K562 (cell line): ENCODE measurements at regions not wholly inside any gene's neighbourhood (a gene's known extent, or its start where the extent isn't known, plus 50 kb on each side); places are given as distances from the start of the nearest gene placed in this dataset.

Experiments used
- E2F6 ChIP-seq, 2 experiments: IDR thresholded peaks; 2 replicates each; pipeline ENCODE4 v1.6.1; 2011; ENCODE audit warnings: borderline replicate concordance in 1 of 2, control low read depth in 1 of 2, low read depth in 1 of 2, low read length in 1 of 2, mild to moderate bottlenecking in 1 of 2, mixed read lengths in 1 of 2, moderate library complexity in 1 of 2; ENCODE audit not compliant: insufficient read depth in 1 of 2, insufficient read length in 1 of 2, poor library complexity in 1 of 2, severe bottlenecking in 1 of 2; ENCODE audit errors: extremely low read depth in 1 of 2
- L3MBTL2 ChIP-seq: fragments of 450-650 bp; IDR thresholded peaks from 2 replicates; pipeline ENCODE4 v1.6.1; 2016; ENCODE audit warnings: mild to moderate bottlenecking, moderate library complexity
- PHF20 ChIP-seq: fragments of 450-650 bp; IDR thresholded peaks from 2 replicates; pipeline ENCODE4 v1.6.1; 2018; ENCODE audit not compliant: partially characterized antibody
- TF ChIP-seq, protein P1 (sequence below): fragments of 450-650 bp; IDR thresholded peaks from 2 replicates; pipeline ENCODE4 v1.6.1; 2016; ENCODE audit warnings: mild to moderate bottlenecking, moderate library complexity

DNA sequence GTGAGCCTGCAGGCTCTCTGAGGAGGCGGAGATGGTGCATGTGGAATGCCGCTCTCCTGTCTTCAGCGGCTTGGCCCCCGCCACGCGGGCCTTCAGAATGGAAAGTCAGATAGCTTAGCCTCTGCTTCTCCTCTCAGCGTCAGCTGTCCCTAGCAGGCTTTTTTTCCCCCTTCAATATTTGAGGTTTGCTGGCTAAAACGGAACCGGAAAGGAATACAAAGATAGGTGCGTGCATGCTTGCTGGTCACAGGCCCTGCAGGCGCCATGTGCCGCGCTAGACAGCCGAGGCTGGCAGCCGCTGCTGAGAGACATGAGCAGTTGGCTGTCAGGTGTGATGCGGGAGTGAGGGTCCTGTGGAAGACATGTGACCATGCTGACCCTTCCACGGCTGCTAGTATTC is 161.2 kb upstream of the COBL start (continued):
- TF ChIP-seq, protein P1, sequence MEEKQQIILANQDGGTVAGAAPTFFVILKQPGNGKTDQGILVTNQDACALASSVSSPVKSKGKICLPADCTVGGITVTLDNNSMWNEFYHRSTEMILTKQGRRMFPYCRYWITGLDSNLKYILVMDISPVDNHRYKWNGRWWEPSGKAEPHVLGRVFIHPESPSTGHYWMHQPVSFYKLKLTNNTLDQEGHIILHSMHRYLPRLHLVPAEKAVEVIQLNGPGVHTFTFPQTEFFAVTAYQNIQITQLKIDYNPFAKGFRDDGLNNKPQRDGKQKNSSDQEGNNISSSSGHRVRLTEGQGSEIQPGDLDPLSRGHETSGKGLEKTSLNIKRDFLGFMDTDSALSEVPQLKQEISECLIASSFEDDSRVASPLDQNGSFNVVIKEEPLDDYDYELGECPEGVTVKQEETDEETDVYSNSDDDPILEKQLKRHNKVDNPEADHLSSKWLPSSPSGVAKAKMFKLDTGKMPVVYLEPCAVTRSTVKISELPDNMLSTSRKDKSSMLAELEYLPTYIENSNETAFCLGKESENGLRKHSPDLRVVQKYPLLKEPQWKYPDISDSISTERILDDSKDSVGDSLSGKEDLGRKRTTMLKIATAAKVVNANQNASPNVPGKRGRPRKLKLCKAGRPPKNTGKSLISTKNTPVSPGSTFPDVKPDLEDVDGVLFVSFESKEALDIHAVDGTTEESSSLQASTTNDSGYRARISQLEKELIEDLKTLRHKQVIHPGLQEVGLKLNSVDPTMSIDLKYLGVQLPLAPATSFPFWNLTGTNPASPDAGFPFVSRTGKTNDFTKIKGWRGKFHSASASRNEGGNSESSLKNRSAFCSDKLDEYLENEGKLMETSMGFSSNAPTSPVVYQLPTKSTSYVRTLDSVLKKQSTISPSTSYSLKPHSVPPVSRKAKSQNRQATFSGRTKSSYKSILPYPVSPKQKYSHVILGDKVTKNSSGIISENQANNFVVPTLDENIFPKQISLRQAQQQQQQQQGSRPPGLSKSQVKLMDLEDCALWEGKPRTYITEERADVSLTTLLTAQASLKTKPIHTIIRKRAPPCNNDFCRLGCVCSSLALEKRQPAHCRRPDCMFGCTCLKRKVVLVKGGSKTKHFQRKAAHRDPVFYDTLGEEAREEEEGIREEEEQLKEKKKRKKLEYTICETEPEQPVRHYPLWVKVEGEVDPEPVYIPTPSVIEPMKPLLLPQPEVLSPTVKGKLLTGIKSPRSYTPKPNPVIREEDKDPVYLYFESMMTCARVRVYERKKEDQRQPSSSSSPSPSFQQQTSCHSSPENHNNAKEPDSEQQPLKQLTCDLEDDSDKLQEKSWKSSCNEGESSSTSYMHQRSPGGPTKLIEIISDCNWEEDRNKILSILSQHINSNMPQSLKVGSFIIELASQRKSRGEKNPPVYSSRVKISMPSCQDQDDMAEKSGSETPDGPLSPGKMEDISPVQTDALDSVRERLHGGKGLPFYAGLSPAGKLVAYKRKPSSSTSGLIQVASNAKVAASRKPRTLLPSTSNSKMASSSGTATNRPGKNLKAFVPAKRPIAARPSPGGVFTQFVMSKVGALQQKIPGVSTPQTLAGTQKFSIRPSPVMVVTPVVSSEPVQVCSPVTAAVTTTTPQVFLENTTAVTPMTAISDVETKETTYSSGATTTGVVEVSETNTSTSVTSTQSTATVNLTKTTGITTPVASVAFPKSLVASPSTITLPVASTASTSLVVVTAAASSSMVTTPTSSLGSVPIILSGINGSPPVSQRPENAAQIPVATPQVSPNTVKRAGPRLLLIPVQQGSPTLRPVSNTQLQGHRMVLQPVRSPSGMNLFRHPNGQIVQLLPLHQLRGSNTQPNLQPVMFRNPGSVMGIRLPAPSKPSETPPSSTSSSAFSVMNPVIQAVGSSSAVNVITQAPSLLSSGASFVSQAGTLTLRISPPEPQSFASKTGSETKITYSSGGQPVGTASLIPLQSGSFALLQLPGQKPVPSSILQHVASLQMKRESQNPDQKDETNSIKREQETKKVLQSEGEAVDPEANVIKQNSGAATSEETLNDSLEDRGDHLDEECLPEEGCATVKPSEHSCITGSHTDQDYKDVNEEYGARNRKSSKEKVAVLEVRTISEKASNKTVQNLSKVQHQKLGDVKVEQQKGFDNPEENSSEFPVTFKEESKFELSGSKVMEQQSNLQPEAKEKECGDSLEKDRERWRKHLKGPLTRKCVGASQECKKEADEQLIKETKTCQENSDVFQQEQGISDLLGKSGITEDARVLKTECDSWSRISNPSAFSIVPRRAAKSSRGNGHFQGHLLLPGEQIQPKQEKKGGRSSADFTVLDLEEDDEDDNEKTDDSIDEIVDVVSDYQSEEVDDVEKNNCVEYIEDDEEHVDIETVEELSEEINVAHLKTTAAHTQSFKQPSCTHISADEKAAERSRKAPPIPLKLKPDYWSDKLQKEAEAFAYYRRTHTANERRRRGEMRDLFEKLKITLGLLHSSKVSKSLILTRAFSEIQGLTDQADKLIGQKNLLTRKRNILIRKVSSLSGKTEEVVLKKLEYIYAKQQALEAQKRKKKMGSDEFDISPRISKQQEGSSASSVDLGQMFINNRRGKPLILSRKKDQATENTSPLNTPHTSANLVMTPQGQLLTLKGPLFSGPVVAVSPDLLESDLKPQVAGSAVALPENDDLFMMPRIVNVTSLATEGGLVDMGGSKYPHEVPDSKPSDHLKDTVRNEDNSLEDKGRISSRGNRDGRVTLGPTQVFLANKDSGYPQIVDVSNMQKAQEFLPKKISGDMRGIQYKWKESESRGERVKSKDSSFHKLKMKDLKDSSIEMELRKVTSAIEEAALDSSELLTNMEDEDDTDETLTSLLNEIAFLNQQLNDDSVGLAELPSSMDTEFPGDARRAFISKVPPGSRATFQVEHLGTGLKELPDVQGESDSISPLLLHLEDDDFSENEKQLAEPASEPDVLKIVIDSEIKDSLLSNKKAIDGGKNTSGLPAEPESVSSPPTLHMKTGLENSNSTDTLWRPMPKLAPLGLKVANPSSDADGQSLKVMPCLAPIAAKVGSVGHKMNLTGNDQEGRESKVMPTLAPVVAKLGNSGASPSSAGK = 0 out of 2 replicates have a peak, but pooled peaks have one; percentile 17
- no peak for TF ChIP-seq PHF20
- peak in 1 of 2 experiments; percentile 48 for TF ChIP-seq E2F6 (IDR thresholded peaks at IDR 0.05; ENCODE audit: borderline replicate concordance in 1 of 2, extremely low read depth in 1 of 2, insufficient read depth in 1 of 2, insufficient read length in 1 of 2, low read depth in 1 of 2, low read length in 1 of 2, poor library complexity in 1 of 2, severe bottlenecking in 1 of 2)
- TF ChIP-seq L3MBTL2 = peak; percentile 43; the same call in 1 of the 2 replicates
